ENCODE measurements at regions not wholly inside any gene's neighbourhood (a gene's known extent, or its start where the extent isn't known, plus 50 kb on each side); places are given as distances from the start of the nearest gene placed in this dataset.

GRCh38 chr5:167777746-167778145, 513.7 kb upstream of the WWC1 start:
- Mint-ChIP-seq H3K4me1 (peaks cover 10% of the 10 kb centered on the region), H3K27ac (no peak overlapping the region), H3K27me3 (ENCODE audit: low read depth in 3 of 3) (peaks cover 0 to 3% (median 0%) of the 10 kb centered on the region in 3 donors), H3K4me3 (no peak overlapping the region), H3K9me3 (peaks cover 0 to 6% (median 4%) of the 10 kb centered on the region in 7 donors), H3K36me3 (no peaks in the 10 kb centered on the region)
- Histone ChIP-seq H3K4me3 (replicated peaks in 1 of 3; ENCODE audit: low read depth in 2 of 3, low read length in 3 of 3) (no peak overlapping the region), H3K27me3 (ENCODE audit: control insufficient read depth in 2 of 2, insufficient read depth in 2 of 2, low read length in 2 of 2) (no peaks in the 10 kb centered on the region), H3K36me3 (replicated peaks in 1 of 2; ENCODE audit: control insufficient read depth in 1 of 2, insufficient read depth in 2 of 2, low read length in 2 of 2) (no peaks in the 10 kb centered on the region), H3K4me1 (ENCODE audit: control insufficient read depth in 1 of 2, insufficient read depth in 2 of 2, low read length in 2 of 2) (peaks cover 6 to 8% of the 10 kb centered on the region in 2 donors), H3K27ac (ENCODE audit: low read depth in 1 of 2, low read length in 2 of 2) (no peak overlapping the region), H3K4me2 (replicated peaks; ENCODE audit: extremely low read depth, low read length, poor library complexity, severe bottlenecking) (no peak overlapping the region), H2AFZ (ENCODE audit: insufficient read depth, low read depth, low read length, poor library complexity, severe bottlenecking) (no peak overlapping the region), H3K9ac (ENCODE audit: insufficient read depth, low read length, poor library complexity, severe bottlenecking) (no peak overlapping the region), H4K20me1 (ENCODE audit: insufficient read depth, low read length) (no peaks in the 10 kb centered on the region), H3K79me2 (ENCODE audit: insufficient read depth, low read length) (no peaks in the 10 kb centered on the region), H3K9me3 (replicated peaks in 1 of 2; ENCODE audit: control insufficient read depth in 1 of 2, insufficient read depth in 1 of 2, low read length in 2 of 2) (peaks cover 0 to 4% of the 10 kb centered on the region in 2 donors)
- intact Hi-C loops (cut with micrococcal nuclease): no loop called here
- WGBS (ENCODE audit: insufficient coverage): no CpG with 5 or more reads among the region's 1 CpG
- no peak for TF ChIP-seq CTCF (IDR thresholded peaks at IDR 0.05)
- DNase-seq: no peak

GRCh38 chr5:167778228-167778627, 513.2 kb upstream of the WWC1 start:
- peaks cover 0 to 9% (median 4%) of the 10 kb centered on the region in 7 donors for H3K9me3 Mint-ChIP-seq
- H3K79me2 ChIP-seq (ENCODE audit: insufficient read depth, low read length): no peaks in the 10 kb centered on the region
- DNase-seq: no peak
- H3K27ac Mint-ChIP-seq: no peak overlapping the region
- peaks cover 15% of the 10 kb centered on the region for H3K4me1 Mint-ChIP-seq
- H3K36me3 ChIP-seq (replicated peaks in 1 of 2; ENCODE audit: control insufficient read depth in 1 of 2, insufficient read depth in 2 of 2, low read length in 2 of 2): no peaks in the 10 kb centered on the region
- intact Hi-C loops (cut with micrococcal nuclease): no loop called here
- peaks cover 0 to 2% of the 10 kb centered on the region in 2 donors for H3K36me3 Mint-ChIP-seq
- no peak overlapping the region for H3K4me3 ChIP-seq (replicated peaks in 1 of 3; ENCODE audit: low read depth in 2 of 3, low read length in 3 of 3)
- H3K27me3 ChIP-seq (ENCODE audit: control insufficient read depth in 2 of 2, insufficient read depth in 2 of 2, low read length in 2 of 2): no peaks in the 10 kb centered on the region
- H3K27ac ChIP-seq (ENCODE audit: low read depth in 1 of 2, low read length in 2 of 2): no peak overlapping the region
- H3K9me3 ChIP-seq (replicated peaks in 1 of 2; ENCODE audit: control insufficient read depth in 1 of 2, insufficient read depth in 1 of 2, low read length in 2 of 2): peaks cover 0 to 4% of the 10 kb centered on the region in 2 donors
- no peak overlapping the region for H2AFZ ChIP-seq (ENCODE audit: insufficient read depth, low read depth, low read length, poor library complexity, severe bottlenecking)
- H4K20me1 ChIP-seq (ENCODE audit: insufficient read depth, low read length): no peaks in the 10 kb centered on the region
- WGBS (ENCODE audit: insufficient coverage): no CpG with 5 or more reads among the region's 2 CpGs
- no peak for TF ChIP-seq CTCF (IDR thresholded peaks at IDR 0.05)
- H3K4me1 ChIP-seq (ENCODE audit: control insufficient read depth in 1 of 2, insufficient read depth in 2 of 2, low read length in 2 of 2): peaks cover 11 to 13% of the 10 kb centered on the region in 2 donors
- H3K9ac ChIP-seq (ENCODE audit: insufficient read depth, low read length, poor library complexity, severe bottlenecking): no peak overlapping the region
- no peak overlapping the region for H3K4me2 ChIP-seq (replicated peaks; ENCODE audit: extremely low read depth, low read length, poor library complexity, severe bottlenecking)
- no peak overlapping the region for H3K4me3 Mint-ChIP-seq
- H3K27me3 Mint-ChIP-seq (ENCODE audit: low read depth in 3 of 3): peaks cover 0 to 3% (median 0%) of the 10 kb centered on the region in 3 donors

All from CD14-positive monocyte (primary cell).